HUES48 (cell line): ENCODE measurements at regions not wholly inside any gene's neighbourhood (a gene's known extent, or its start where the extent isn't known, plus 50 kb on each side); places are given as distances from the start of the nearest gene placed in this dataset.
A peak's percentile ranks its signal among the peaks of the same experiment; 100 is the strongest.

Source experiments
- H3K27ac ChIP-seq: one replicate; pipeline ENCODE4 v1.7.0; 2013; ENCODE audit warnings: low read depth, low read length, inconsistent platforms
- H3K27me3 ChIP-seq: 2 replicates; pipeline ENCODE4 v1.6.1; 2013; ENCODE audit warnings: mild to moderate bottlenecking, low read length; ENCODE audit not compliant: control insufficient read depth, insufficient read depth
- H3K36me3 ChIP-seq: 2 replicates; pipeline ENCODE4 v1.6.1; 2013; ENCODE audit warnings: low read length; ENCODE audit not compliant: control insufficient read depth, insufficient read depth
- H3K4me1 ChIP-seq: 2 replicates; pipeline ENCODE4 v1.6.1; 2013; ENCODE audit warnings: mild to moderate bottlenecking, low read length; ENCODE audit not compliant: control insufficient read depth, insufficient read depth
- H3K4me3 ChIP-seq: 2 replicates; pipeline ENCODE4 v1.5.1; 2013; ENCODE audit warnings: mild to moderate bottlenecking, low read depth, low read length
- H3K9ac ChIP-seq: 2 replicates; pipeline ENCODE4 v1.6.1; 2013; ENCODE audit warnings: mild to moderate bottlenecking, low read depth, low read length, moderate library complexity
- H3K9me3 ChIP-seq: 2 replicates; pipeline ENCODE4 v1.6.1; 2013; ENCODE audit warnings: low read length; ENCODE audit not compliant: control insufficient read depth, insufficient read depth

- Histone ChIP-seq H3K9me3 (no peaks in the 10 kb centered on the region), H3K9ac (no peak overlapping the region), H3K4me1 (no peaks in the 10 kb centered on the region), H3K27ac (no peak overlapping the region), H3K36me3 (no peaks in the 10 kb centered on the region), H3K4me3 (no peak overlapping the region), H3K27me3 (no peaks in the 10 kb centered on the region; the same call in 1 of the 2 replicates)
These were observed 284.3 kb upstream of the NEBL start for GRCh38 chr10:21181451-21181850.

GRCh38 chr10:21180604-21181003 is 283.5 kb upstream of the NEBL start:
- Histone ChIP-seq H3K36me3 (no peaks in the 10 kb centered on the region), H3K9me3 (no peaks in the 10 kb centered on the region), H3K4me1 (peaks cover 3% of the 10 kb centered on the region; the same call in 1 of the 2 replicates), H3K9ac (no peak overlapping the region), H3K4me3 (no peak overlapping the region), H3K27me3 (peaks cover 6% of the 10 kb centered on the region), H3K27ac (no peak overlapping the region)

GRCh38 chr10:21176934-21177480 is 279.9 kb upstream of the NEBL start:
- Histone ChIP-seq H3K9me3 (no peaks in the 10 kb centered on the region), H3K4me1 (peaks cover 17% of the 10 kb centered on the region), H3K36me3 (no peaks in the 10 kb centered on the region), H3K4me3 (no peak overlapping the region), H3K27ac (no peak overlapping the region), H3K27me3 (peaks cover 36% of the 10 kb centered on the region), H3K9ac (no peak overlapping the region)

GRCh38 chr10:21175797-21176196 is 278.7 kb upstream of the NEBL start:
- no peaks in the 10 kb centered on the region for H3K9me3 ChIP-seq
- H3K27ac ChIP-seq: no peak overlapping the region
- no peak overlapping the region for H3K4me3 ChIP-seq

GRCh38 chr10:21174715-21175495 is 277.8 kb upstream of the NEBL start:
- Histone ChIP-seq H3K9ac (no peak overlapping the region), H3K27me3 (peaks cover 39% of the 10 kb centered on the region), H3K27ac (peak overlapping the region; percentile 21), H3K36me3 (no peaks in the 10 kb centered on the region), H3K9me3 (no peaks in the 10 kb centered on the region), H3K4me1 (peaks cover 19% of the 10 kb centered on the region), H3K4me3 (peak overlapping the region; percentile 82)

More at GRCh38 chr10:21175797-21176196, 278.7 kb upstream of the NEBL start:
- Histone ChIP-seq H3K4me1 (peaks cover 19% of the 10 kb centered on the region), H3K36me3 (no peaks in the 10 kb centered on the region), H3K27me3 (peaks cover 39% of the 10 kb centered on the region), H3K9ac (no peak overlapping the region)

GRCh38 chr10:21173802-21174714 is 276.9 kb upstream of the NEBL start:
- H3K36me3 ChIP-seq: no peaks in the 10 kb centered on the region
- H3K4me3 ChIP-seq: peak overlapping the region; percentile 82
- no peak overlapping the region for H3K9ac ChIP-seq
- H3K4me1 ChIP-seq: peaks cover 19% of the 10 kb centered on the region
- H3K27ac ChIP-seq: peak overlapping the region; percentile 21
- H3K9me3 ChIP-seq: no peaks in the 10 kb centered on the region
- H3K27me3 ChIP-seq: peaks cover 39% of the 10 kb centered on the region

GRCh38 chr10:21172930-21173801 is 276.1 kb upstream of the NEBL start:
- H3K9ac ChIP-seq: no peak overlapping the region
- H3K9me3 ChIP-seq: no peaks in the 10 kb centered on the region
- no peaks in the 10 kb centered on the region for H3K36me3 ChIP-seq
- H3K27ac ChIP-seq: peak overlapping the region; percentile 17
- H3K27me3 ChIP-seq: peaks cover 39% of the 10 kb centered on the region
- peaks cover 19% of the 10 kb centered on the region for H3K4me1 ChIP-seq
- H3K4me3 ChIP-seq: peak overlapping the region; percentile 82

GRCh38 chr10:21172542-21172929 is 275.4 kb upstream of the NEBL start:
- peak overlapping the region; percentile 82; the same call in 1 of the 2 replicates for H3K4me3 ChIP-seq
- no peaks in the 10 kb centered on the region for H3K9me3 ChIP-seq
- H3K27ac ChIP-seq: peak overlapping the region; percentile 17
- H3K27me3 ChIP-seq: peaks cover 39% of the 10 kb centered on the region
- peaks cover 19% of the 10 kb centered on the region for H3K4me1 ChIP-seq
- no peak overlapping the region for H3K9ac ChIP-seq
- H3K36me3 ChIP-seq: no peaks in the 10 kb centered on the region

- Histone ChIP-seq H3K9me3 (no peaks in the 10 kb centered on the region), H3K9ac (no peak overlapping the region), H3K4me3 (0 out of 2 replicates have a peak overlapping the region, but pooled peaks have one; percentile 82), H3K4me1 (peaks cover 22% of the 10 kb centered on the region), H3K27ac (no peak overlapping the region), H3K36me3 (no peaks in the 10 kb centered on the region), H3K27me3 (peaks cover 39% of the 10 kb centered on the region)
These were observed 274.9 kb upstream of the NEBL start for GRCh38 chr10:21171936-21172541.
